T-helper 1 cell treated with Interleukin-12 subunit alpha and Interleukin-12 subunit beta and Interleukin-4 antibody, amounts not matched to agents 30 ng/mL and 1 ng/mL, for 36 hours (primary cell): ENCODE measurements at regions not wholly inside any gene's neighbourhood (a gene's known extent, or its start where the extent isn't known, plus 50 kb on each side); places are given as distances from the start of the nearest gene placed in this dataset.

Experiments
- intact Hi-C: fragments of 100-400 bp; cut with micrococcal nuclease; formaldehyde crosslinking; loops from one replicate; pipeline ENCODE4 v1.15.1; 2024

GRCh38 chr4:58711039-58711438 lies 1600.9 kb upstream of the IGFBP7 start:
- intact Hi-C loops: no loop called here

GRCh38 chr4:58688568-58688967 lies 1578.4 kb upstream of the IGFBP7 start:
- intact Hi-C loops: no loop called here

GRCh38 chr4:58679886-58680285 lies 1569.7 kb upstream of the IGFBP7 start:
- intact Hi-C loops: no loop called here

GRCh38 chr4:58679051-58679450 lies 1568.9 kb upstream of the IGFBP7 start:
- intact Hi-C loops: no loop called here

GRCh38 chr4:58669783-58670182 lies 1559.6 kb upstream of the IGFBP7 start:
- intact Hi-C loops: no loop called here

- intact Hi-C loops: no loop called here
Measured at GRCh38 chr4:58665649-58666048, 1555.5 kb upstream of the IGFBP7 start.

- intact Hi-C loops: no loop called here
Measured at GRCh38 chr4:58658701-58659100, 1548.5 kb upstream of the IGFBP7 start.

- intact Hi-C loops: no loop called here
Measured at GRCh38 chr4:58653251-58653650, 1543.1 kb upstream of the IGFBP7 start.

- intact Hi-C loops: no loop called here
Measured at GRCh38 chr4:58649226-58649625, 1539.0 kb upstream of the IGFBP7 start.

- intact Hi-C loops: no loop called here
Measured at GRCh38 chr4:58646126-58646525, 1535.9 kb upstream of the IGFBP7 start.

- intact Hi-C loops: no loop called here
Measured at GRCh38 chr4:58644549-58644948, 1534.4 kb upstream of the IGFBP7 start.

GRCh38 chr4:58636381-58636780 lies 1526.2 kb upstream of the IGFBP7 start:
- intact Hi-C loops: no loop called here

- intact Hi-C loops: no loop called here
Measured at GRCh38 chr4:58617226-58617625, 1507.0 kb upstream of the IGFBP7 start.

GRCh38 chr4:58611012-58611411 lies 1500.8 kb upstream of the IGFBP7 start:
- intact Hi-C loops: no loop called here

- intact Hi-C loops: no loop called here
Measured at GRCh38 chr4:58606303-58606702, 1496.1 kb upstream of the IGFBP7 start.

- intact Hi-C loops: no loop called here
Measured at GRCh38 chr4:58603951-58604350, 1493.8 kb upstream of the IGFBP7 start.

GRCh38 chr4:58602731-58603359 lies 1492.7 kb upstream of the IGFBP7 start:
- intact Hi-C loops: no loop called here

- intact Hi-C loops: no loop called here
Measured at GRCh38 chr4:58602022-58602421, 1491.8 kb upstream of the IGFBP7 start.

GRCh38 chr4:58600290-58600689 lies 1490.1 kb upstream of the IGFBP7 start:
- intact Hi-C loops: no loop called here

- intact Hi-C loops: no loop called here
Measured at GRCh38 chr4:58590722-58591121, 1480.5 kb upstream of the IGFBP7 start.

- intact Hi-C loops: no loop called here
Measured at GRCh38 chr4:58587856-58588255, 1477.7 kb upstream of the IGFBP7 start.

GRCh38 chr4:58566260-58566659 lies 1456.1 kb upstream of the IGFBP7 start:
- intact Hi-C loops: no loop called here

- intact Hi-C loops: no loop called here
Measured at GRCh38 chr4:58564695-58565475, 1454.7 kb upstream of the IGFBP7 start.
